ENCODE measurements at regions not wholly inside any gene's neighbourhood (a gene's known extent, or its start where the extent isn't known, plus 50 kb on each side); places are given as distances from the start of the nearest gene placed in this dataset.

- no peak for TF ChIP-seq POLR2A (IDR thresholded peaks at IDR 0.05; ENCODE audit: low read length)
- TF ChIP-seq GATA1 (IDR thresholded peaks at IDR 0.05; ENCODE audit: low read depth, low read length): no peak
These were observed 638.3 kb downstream of the HTR1A start for GRCh38 chr5:63323926-63324325.
